Ovary (tissue), 3 donors: ENCODE measurements at regions not wholly inside any gene's neighbourhood (a gene's known extent, or its start where the extent isn't known, plus 50 kb on each side); places are given as distances from the start of the nearest gene placed in this dataset.

Experiments
- POLR2A ChIP-seq: fragments of 450-650 bp; IDR thresholded peaks from one replicate; pipeline ENCODE4 v1.6.1; 2017; ENCODE audit warnings: antibody characterized with exemption, mild to moderate bottlenecking, moderate library complexity
- TF ChIP-seq, protein P1 (sequence below), 3 donors: fragments of 450-650 bp in 2 of 3; fragments of 200-600 bp in 1 of 3; IDR thresholded peaks; one replicate each; pipeline versions ENCODE4 v1.5.1 to v1.8.0; 2016 to 2022; ENCODE audit warnings: antibody characterized with exemption in 3 of 3, mild to moderate bottlenecking in 1 of 3
- donor health status: DM: no; HTN: no; CAD: no.

DNA sequence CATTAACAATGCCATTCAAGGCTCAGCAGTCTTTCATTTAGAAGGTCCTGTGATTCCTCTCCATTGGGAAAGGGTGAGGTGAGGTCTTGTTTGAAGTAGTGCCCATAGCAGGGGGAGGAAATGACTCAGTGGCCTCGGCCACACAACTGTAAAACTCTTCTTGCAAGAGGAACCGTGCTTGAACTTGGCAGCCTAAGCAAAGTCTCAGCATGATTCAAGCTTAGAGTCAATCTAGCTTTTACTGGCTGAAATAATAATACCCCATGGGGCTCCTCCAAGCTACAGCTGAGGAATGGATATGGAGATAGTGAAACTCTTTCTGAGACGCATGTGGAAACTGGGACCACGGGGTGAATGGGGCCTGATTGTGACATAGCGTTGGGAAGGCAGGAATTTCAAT is 428.2 kb downstream of the BMP2 start:
- TF ChIP-seq, protein P1, sequence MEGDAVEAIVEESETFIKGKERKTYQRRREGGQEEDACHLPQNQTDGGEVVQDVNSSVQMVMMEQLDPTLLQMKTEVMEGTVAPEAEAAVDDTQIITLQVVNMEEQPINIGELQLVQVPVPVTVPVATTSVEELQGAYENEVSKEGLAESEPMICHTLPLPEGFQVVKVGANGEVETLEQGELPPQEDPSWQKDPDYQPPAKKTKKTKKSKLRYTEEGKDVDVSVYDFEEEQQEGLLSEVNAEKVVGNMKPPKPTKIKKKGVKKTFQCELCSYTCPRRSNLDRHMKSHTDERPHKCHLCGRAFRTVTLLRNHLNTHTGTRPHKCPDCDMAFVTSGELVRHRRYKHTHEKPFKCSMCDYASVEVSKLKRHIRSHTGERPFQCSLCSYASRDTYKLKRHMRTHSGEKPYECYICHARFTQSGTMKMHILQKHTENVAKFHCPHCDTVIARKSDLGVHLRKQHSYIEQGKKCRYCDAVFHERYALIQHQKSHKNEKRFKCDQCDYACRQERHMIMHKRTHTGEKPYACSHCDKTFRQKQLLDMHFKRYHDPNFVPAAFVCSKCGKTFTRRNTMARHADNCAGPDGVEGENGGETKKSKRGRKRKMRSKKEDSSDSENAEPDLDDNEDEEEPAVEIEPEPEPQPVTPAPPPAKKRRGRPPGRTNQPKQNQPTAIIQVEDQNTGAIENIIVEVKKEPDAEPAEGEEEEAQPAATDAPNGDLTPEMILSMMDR (IDR thresholded peaks at IDR 0.05), result no peak
- TF ChIP-seq POLR2A, result no peak
